Heart left ventricle (tissue), 13 donors: ENCODE measurements at regions not wholly inside any gene's neighbourhood (a gene's known extent, or its start where the extent isn't known, plus 50 kb on each side); places are given as distances from the start of the nearest gene placed in this dataset.

Source experiments
- POLR2A ChIP-seq, 2 donors: fragments of 450-650 bp; IDR thresholded peaks; one replicate each; pipeline ENCODE4 v1.6.1; 2017; ENCODE audit warnings: antibody characterized with exemption in 2 of 2, mild to moderate bottlenecking in 2 of 2, moderate library complexity in 2 of 2
- TF ChIP-seq, protein P1 (sequence below), 12 donors: fragments of 200-600 bp; sonication (generic) in 4 of 12; IDR thresholded peaks; one replicate each; pipeline versions ENCODE4 v1.5.0 to v1.8.0; 2018 to 2022; ENCODE audit warnings: antibody characterized with exemption in 12 of 12, mild to moderate bottlenecking in 5 of 12
- donor health status: ischemic (EF 13 %, LVEDD 7.1; RV severe dilation, severe dysfunction).
- donor health status: DM: no; HTN: yes; CAD: no.
- donor health status: DM: no; HTN: no; CAD: no.
- donor health status: ischemic (EF 25% LVEDD 6.9; RV normal size, moderate dysfunction).
- donor health status: ischemic (EF 25% LVEDD 5.7; RV mildly dilated, moderate dysfunction).
- donor health status: ischemic (EF 35%, LVEDD 5.7; RV mildly dilated, moderate dysfunction).
- donor health status: nonischemic (EF 11% LVEDD 7.7; RV severe dilation, severe dysfunction).
- donor health status: DM: yes; HTN: yes; CAD: no.
- donor health status: PGD.
- donor health status: ischemic (EF 29% LVEDD 5.4; RV normal size, mild dysfunction).
- donor health status: nonischemic (EF 23%, LVEDD 6.1; RV moderate dilation, normal function).

DNA sequence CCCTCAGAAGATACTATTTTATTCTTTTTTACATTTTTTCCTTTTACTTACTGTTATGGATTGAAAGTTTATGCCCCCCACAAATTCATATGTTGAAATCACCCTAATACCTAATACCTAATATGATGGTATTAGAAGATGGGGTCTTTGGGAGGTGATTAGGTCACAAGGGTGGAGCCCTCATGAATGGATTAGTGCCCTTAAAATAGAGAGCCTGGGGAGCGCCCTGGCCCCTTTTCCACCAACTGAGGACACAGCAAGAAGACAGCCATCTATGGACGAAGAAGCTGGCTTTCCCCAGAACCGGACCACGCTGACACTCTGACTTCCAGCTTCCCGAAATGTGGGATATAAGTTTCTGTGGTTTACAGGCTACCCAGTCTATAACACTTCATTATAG is 58.6 kb upstream of the FAT1 start:
- TF ChIP-seq, protein P1, sequence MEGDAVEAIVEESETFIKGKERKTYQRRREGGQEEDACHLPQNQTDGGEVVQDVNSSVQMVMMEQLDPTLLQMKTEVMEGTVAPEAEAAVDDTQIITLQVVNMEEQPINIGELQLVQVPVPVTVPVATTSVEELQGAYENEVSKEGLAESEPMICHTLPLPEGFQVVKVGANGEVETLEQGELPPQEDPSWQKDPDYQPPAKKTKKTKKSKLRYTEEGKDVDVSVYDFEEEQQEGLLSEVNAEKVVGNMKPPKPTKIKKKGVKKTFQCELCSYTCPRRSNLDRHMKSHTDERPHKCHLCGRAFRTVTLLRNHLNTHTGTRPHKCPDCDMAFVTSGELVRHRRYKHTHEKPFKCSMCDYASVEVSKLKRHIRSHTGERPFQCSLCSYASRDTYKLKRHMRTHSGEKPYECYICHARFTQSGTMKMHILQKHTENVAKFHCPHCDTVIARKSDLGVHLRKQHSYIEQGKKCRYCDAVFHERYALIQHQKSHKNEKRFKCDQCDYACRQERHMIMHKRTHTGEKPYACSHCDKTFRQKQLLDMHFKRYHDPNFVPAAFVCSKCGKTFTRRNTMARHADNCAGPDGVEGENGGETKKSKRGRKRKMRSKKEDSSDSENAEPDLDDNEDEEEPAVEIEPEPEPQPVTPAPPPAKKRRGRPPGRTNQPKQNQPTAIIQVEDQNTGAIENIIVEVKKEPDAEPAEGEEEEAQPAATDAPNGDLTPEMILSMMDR (IDR thresholded peaks at IDR 0.05) = no peak
- TF ChIP-seq POLR2A (IDR thresholded peaks at IDR 0.05) = no peak
